SK-N-SH (cell line): ENCODE measurements at regions not wholly inside any gene's neighbourhood (a gene's known extent, or its start where the extent isn't known, plus 50 kb on each side); places are given as distances from the start of the nearest gene placed in this dataset.

Experiments
- CTCF ChIA-PET: fragments of 300-600, 350-600 bp; formaldehyde crosslinking; extraction: SDS; loops from one replicate; lab custom pipeline; 2021; lab: Yijun Ruan, JAX
- POLR2A ChIA-PET: fragments of 350-600 bp; sonication (Branson Sonifier 250); formaldehyde crosslinking; extraction: SDS; loops from one replicate; lab custom pipeline; 2020; ENCODE audit warnings: antibody characterized with exemption, inconsistent platforms; lab: Yijun Ruan, JAX
- DNase-seq: peaks from one replicate; pipeline ENCODE4 v3.0.0; 2012
- H2AFZ ChIP-seq: fragments of 200-600 bp; sonication (generic); 2 replicates; pipeline ENCODE4 v1.8.1; 2016; ENCODE audit warnings: antibody characterized with exemption, mild to moderate bottlenecking, low read depth
- H3F3A ChIP-seq: fragments of 200-600 bp; sonication (generic); replicated peaks from 2 replicates; pipeline ENCODE3; 2016; ENCODE audit warnings: antibody characterized with exemption, mild to moderate bottlenecking; ENCODE audit not compliant: insufficient read depth
- H3K27ac ChIP-seq, 2 experiments: fragments of 200-500 bp in 1 of 2; fragments of 200-600 bp in 1 of 2; sonication (Bioruptor generic) in 1 of 2; sonication (generic), shearing (Covaris generic) in 1 of 2; 2 replicates each; pipeline versions ENCODE4 v1.5.1 to v1.6.1; 2014 to 2016; ENCODE audit warnings: low read depth in 2 of 2, inconsistent platforms in 1 of 2, low read length in 1 of 2, mild to moderate bottlenecking in 1 of 2, mixed read lengths in 1 of 2
- H3K27me3 ChIP-seq: fragments of 200-600 bp; sonication (generic), shearing (Covaris generic); 2 replicates; pipeline ENCODE4 v1.6.1; 2016; ENCODE audit warnings: mixed run types; ENCODE audit not compliant: insufficient read depth
- H3K36me3 ChIP-seq, 2 experiments: fragments of 200-500 bp in 1 of 2; fragments of 200-600 bp in 1 of 2; sonication (Bioruptor generic) in 1 of 2; sonication (generic) in 1 of 2; replicated peaks in 1 of 2; 2 replicates each; pipeline versions ENCODE3 to v1.5.1; 2014 to 2016; ENCODE audit warnings: low read length in 1 of 2, mild to moderate bottlenecking in 1 of 2; ENCODE audit not compliant: insufficient read depth in 2 of 2, control insufficient read depth in 1 of 2
- H3K4me1 ChIP-seq, 2 experiments: fragments of 200-500 bp in 1 of 2; fragments of 200-600 bp in 1 of 2; sonication (Bioruptor generic) in 1 of 2; sonication (generic), shearing (Covaris generic) in 1 of 2; 2 replicates each; pipeline versions ENCODE4 v1.5.1 to v1.6.1; 2014 to 2016; ENCODE audit warnings: low read depth in 1 of 2, low read length in 1 of 2, mixed run types in 1 of 2; ENCODE audit not compliant: insufficient read depth in 2 of 2, control insufficient read depth in 1 of 2
- H3K4me2 ChIP-seq: fragments of 200-600 bp; sonication (generic), shearing (Covaris generic); 2 replicates; pipeline ENCODE4 v1.6.1; 2017; ENCODE audit warnings: mixed run types
- H3K4me3 ChIP-seq, 2 experiments: fragments of 200-500 bp in 1 of 2; fragments of 200-600 bp in 1 of 2; sonication (Bioruptor generic) in 1 of 2; sonication (generic), shearing (Covaris generic) in 1 of 2; 2 replicates each; pipeline versions ENCODE4 v1.5.1 to v1.8.1; 2014 to 2016; ENCODE audit warnings: low read depth in 2 of 2, inconsistent platforms in 1 of 2, low read length in 1 of 2, mild to moderate bottlenecking in 1 of 2, mixed read lengths in 1 of 2, moderate library complexity in 1 of 2
- H3K79me2 ChIP-seq: fragments of 200-600 bp; sonication (generic); 2 replicates; pipeline ENCODE4 v1.8.1; 2017; ENCODE audit warnings: mild to moderate bottlenecking; ENCODE audit not compliant: insufficient read depth
- H3K9ac ChIP-seq: fragments of 200-600 bp; sonication (generic); 2 replicates; pipeline ENCODE4 v1.6.1; 2017; ENCODE audit warnings: mixed run types
- H3K9me2 ChIP-seq: fragments of 200-600 bp; sonication (generic); 2 replicates; pipeline ENCODE4 v1.6.1; 2017; ENCODE audit warnings: mixed run types
- H3K9me3 ChIP-seq: fragments of 200-600 bp; sonication (generic); 2 replicates; pipeline ENCODE4 v1.6.1; 2017; ENCODE audit warnings: mixed run types, mild to moderate bottlenecking, moderate library complexity
- H4K20me1 ChIP-seq: fragments of 200-600 bp; sonication (generic); 2 replicates; pipeline ENCODE4 v1.6.1; 2017; ENCODE audit warnings: mild to moderate bottlenecking, mixed run types; ENCODE audit not compliant: insufficient read depth
- CHD2 ChIP-seq: fragments of 150-350 bp; IDR thresholded peaks from 2 replicates; pipeline ENCODE4 v1.6.1; 2018; ENCODE audit warnings: low read length; ENCODE audit not compliant: partially characterized antibody
- EZH2phosphoT487 ChIP-seq: fragments of 200-600 bp; sonication (generic); IDR thresholded peaks from 2 replicates; pipeline ENCODE4 v1.6.1; 2017; ENCODE audit warnings: low read depth, mixed run types, mild to moderate bottlenecking, antibody characterized with exemption, moderate library complexity, borderline replicate concordance
- FOSL2 ChIP-seq: IDR thresholded peaks from 2 replicates; pipeline ENCODE4 v1.4.0; 2012; ENCODE audit warnings: low read depth, mild to moderate bottlenecking, moderate library complexity, borderline replicate concordance
- FOXJ3 ChIP-seq: sonication (generic); formaldehyde crosslinking; IDR thresholded peaks from 2 replicates; pipeline ENCODE4 v1.5.1; 2020; ENCODE audit warnings: mild to moderate bottlenecking, missing genetic modification reagents
- GABPA ChIP-seq: IDR thresholded peaks from 2 replicates; pipeline ENCODE4 v1.4.0; 2012; ENCODE audit warnings: low read depth, mild to moderate bottlenecking
- GATA2 ChIP-seq: sonication (generic); formaldehyde crosslinking; IDR thresholded peaks from 2 replicates; pipeline ENCODE4 v1.5.0; 2020; ENCODE audit warnings: mild to moderate bottlenecking, missing genetic modification reagents
- MXI1 ChIP-seq: IDR thresholded peaks from 2 replicates; pipeline ENCODE4 v1.6.1; 2012; ENCODE audit warnings: mild to moderate bottlenecking, low read depth, low read length, improper control_type of control experiment
- NFIC ChIP-seq: IDR thresholded peaks from 2 replicates; pipeline ENCODE4 v1.4.0; 2012; ENCODE audit warnings: borderline replicate concordance
- POLR2AphosphoS5 ChIP-seq: IDR thresholded peaks from 2 replicates; pipeline ENCODE4 v1.6.1; 2012; ENCODE audit warnings: low read depth, low read length
- RAD21 ChIP-seq: IDR thresholded peaks from 2 replicates; pipeline ENCODE4 v1.6.1; 2012; ENCODE audit warnings: mild to moderate bottlenecking, low read length
- SMC3 ChIP-seq: IDR thresholded peaks from 2 replicates; pipeline ENCODE4 v1.6.1; 2012; ENCODE audit warnings: low read depth, low read length, improper control_type of control experiment
- TAF1 ChIP-seq: IDR thresholded peaks from 2 replicates; pipeline ENCODE4 v1.6.1; 2012; ENCODE audit warnings: low read depth, mild to moderate bottlenecking, low read length, moderate library complexity, borderline replicate concordance
- USF1 ChIP-seq: IDR thresholded peaks from 2 replicates; pipeline ENCODE4 v1.4.0; 2012; ENCODE audit warnings: low read depth, borderline replicate concordance
- ZBTB33 ChIP-seq: IDR thresholded peaks from 2 replicates; pipeline ENCODE4 v1.4.0; 2012; ENCODE audit warnings: low read depth, borderline replicate concordance
- WGBS: methylation state at CpG from one replicate; pipeline ENCODE4 v1.1.6; 2017; ENCODE audit warnings: low lambda C conversion rate; 5-methylcytosine and 5-hydroxymethylcytosine counted together
- TF ChIP-seq, protein P1 (sequence below): IDR thresholded peaks from 2 replicates; pipeline ENCODE4 v1.4.0; 2012; ENCODE audit warnings: low read depth
- TF ChIP-seq, protein P2 (sequence below): IDR thresholded peaks from 2 replicates; pipeline ENCODE4 v1.6.1; 2012; ENCODE audit warnings: mild to moderate bottlenecking, low read depth, low read length, moderate library complexity

DNA sequence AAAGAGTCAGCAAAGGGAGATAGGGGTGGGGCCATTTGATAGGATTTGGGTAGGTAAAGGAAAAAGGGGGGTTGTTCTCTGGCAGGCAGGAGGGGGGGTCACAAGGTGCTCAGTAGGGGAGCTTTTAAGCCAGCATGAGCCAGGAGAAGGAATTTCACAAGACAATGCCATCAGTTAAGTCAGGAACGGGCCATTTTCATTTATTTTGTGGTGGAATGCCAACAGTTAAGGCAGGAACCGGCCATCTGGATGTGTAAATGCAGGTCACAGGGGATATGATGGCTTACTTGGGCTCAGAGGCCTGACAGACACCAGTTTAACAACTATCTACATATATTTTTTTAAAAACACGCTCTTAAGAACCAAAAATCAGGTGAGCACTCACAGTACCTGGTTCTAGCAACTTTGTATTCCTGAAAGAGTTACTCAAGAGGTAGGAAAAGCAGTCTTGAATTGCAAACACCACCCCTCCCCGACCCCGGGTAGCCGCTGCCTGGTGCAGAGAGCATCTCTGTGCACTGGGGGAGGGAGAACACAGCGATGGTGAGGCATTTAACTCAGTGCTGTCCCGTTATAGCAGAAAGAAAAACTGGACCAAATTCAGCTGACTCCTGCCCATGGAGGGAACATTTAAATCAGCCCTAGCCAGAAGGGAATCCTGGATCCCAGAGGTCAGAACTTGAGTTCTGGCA is 414.5 kb upstream of the KLHL29 start:
- CTCF ChIA-PET: no interaction called here
- no peak for TF ChIP-seq POLR2AphosphoS5
- no peak for TF ChIP-seq CHD2
- TF ChIP-seq, protein P1, sequence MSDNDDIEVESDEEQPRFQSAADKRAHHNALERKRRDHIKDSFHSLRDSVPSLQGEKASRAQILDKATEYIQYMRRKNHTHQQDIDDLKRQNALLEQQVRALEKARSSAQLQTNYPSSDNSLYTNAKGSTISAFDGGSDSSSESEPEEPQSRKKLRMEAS: no peak
- TF ChIP-seq GATA2 (CRISPR knock-in tag): no peak
- no peak for TF ChIP-seq FOSL2
- TF ChIP-seq GABPA: no peak
- no peak for TF ChIP-seq FOXJ3
- no peak for TF ChIP-seq SMC3
- no peak for TF ChIP-seq MXI1
- TF ChIP-seq, protein P2, sequence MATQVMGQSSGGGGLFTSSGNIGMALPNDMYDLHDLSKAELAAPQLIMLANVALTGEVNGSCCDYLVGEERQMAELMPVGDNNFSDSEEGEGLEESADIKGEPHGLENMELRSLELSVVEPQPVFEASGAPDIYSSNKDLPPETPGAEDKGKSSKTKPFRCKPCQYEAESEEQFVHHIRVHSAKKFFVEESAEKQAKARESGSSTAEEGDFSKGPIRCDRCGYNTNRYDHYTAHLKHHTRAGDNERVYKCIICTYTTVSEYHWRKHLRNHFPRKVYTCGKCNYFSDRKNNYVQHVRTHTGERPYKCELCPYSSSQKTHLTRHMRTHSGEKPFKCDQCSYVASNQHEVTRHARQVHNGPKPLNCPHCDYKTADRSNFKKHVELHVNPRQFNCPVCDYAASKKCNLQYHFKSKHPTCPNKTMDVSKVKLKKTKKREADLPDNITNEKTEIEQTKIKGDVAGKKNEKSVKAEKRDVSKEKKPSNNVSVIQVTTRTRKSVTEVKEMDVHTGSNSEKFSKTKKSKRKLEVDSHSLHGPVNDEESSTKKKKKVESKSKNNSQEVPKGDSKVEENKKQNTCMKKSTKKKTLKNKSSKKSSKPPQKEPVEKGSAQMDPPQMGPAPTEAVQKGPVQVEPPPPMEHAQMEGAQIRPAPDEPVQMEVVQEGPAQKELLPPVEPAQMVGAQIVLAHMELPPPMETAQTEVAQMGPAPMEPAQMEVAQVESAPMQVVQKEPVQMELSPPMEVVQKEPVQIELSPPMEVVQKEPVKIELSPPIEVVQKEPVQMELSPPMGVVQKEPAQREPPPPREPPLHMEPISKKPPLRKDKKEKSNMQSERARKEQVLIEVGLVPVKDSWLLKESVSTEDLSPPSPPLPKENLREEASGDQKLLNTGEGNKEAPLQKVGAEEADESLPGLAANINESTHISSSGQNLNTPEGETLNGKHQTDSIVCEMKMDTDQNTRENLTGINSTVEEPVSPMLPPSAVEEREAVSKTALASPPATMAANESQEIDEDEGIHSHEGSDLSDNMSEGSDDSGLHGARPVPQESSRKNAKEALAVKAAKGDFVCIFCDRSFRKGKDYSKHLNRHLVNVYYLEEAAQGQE: no peak
- no peak for TF ChIP-seq NFIC
- no peak for TF ChIP-seq EZH2phosphoT487
- TF ChIP-seq RAD21: no peak
- TF ChIP-seq TAF1: no peak

GRCh38 chr2:22970991-22971390 is 414.0 kb upstream of the KLHL29 start:
- Histone ChIP-seq H3K9me2 (no peaks in the 10 kb centered on the region), H3K9ac (no peak overlapping the region), H3K4me1 (no peaks in the 10 kb centered on the region), H3K4me3 (no peak overlapping the region), H3K79me2 (no peaks in the 10 kb centered on the region), H3K4me2 (no peak overlapping the region), H3K36me3 (no peaks in the 10 kb centered on the region), H4K20me1 (no peaks in the 10 kb centered on the region), H3K27me3 (no peaks in the 10 kb centered on the region), H3K9me3 (no peaks in the 10 kb centered on the region; the same call in 1 of the 2 replicates), H2AFZ (no peak overlapping the region), H3K27ac (no peak overlapping the region), H3F3A (no peaks in the 10 kb centered on the region)
- no peak for DNase-seq
- POLR2A ChIA-PET: no interaction called here
- CTCF ChIA-PET: no interaction called here
- TF ChIP-seq ZBTB33 (no peak), USF1 (no peak)
- 0% methylated on average over 2 of the region's 2 CpGs for WGBS

More for the DNA sequence above, 414.5 kb upstream of the KLHL29 start:
- H3K79me2 ChIP-seq: no peaks in the 10 kb centered on the region
- H3K27ac ChIP-seq: no peak overlapping the region
- no peaks in the 10 kb centered on the region for H3K4me1 ChIP-seq
- no peaks in the 10 kb centered on the region for H3F3A ChIP-seq
- no peaks in the 10 kb centered on the region for H3K9me2 ChIP-seq
- no peak overlapping the region for H2AFZ ChIP-seq
- POLR2A ChIA-PET: no interaction called here
- H3K9me3 ChIP-seq: no peaks in the 10 kb centered on the region; the same call in 1 of the 2 replicates
- H4K20me1 ChIP-seq: no peaks in the 10 kb centered on the region
- H3K27me3 ChIP-seq: no peaks in the 10 kb centered on the region
- 18% methylated on average over 8 of the region's 8 CpGs for WGBS
- H3K4me3 ChIP-seq: no peak overlapping the region
- no peak for DNase-seq
- H3K4me2 ChIP-seq: no peak overlapping the region
- no peaks in the 10 kb centered on the region for H3K36me3 ChIP-seq
- no peak overlapping the region for H3K9ac ChIP-seq
